Endothelial cell of umbilical vein (primary cell): ENCODE measurements at regions not wholly inside any gene's neighbourhood (a gene's known extent, or its start where the extent isn't known, plus 50 kb on each side); places are given as distances from the start of the nearest gene placed in this dataset.

Experiments
- BruUV-seq: library from RNA; stranded (reverse); fragments of 400-500 nt; replicated peaks from 2 replicates; lab custom pipeline; 2021; lab: Mats Ljungman, UMichigan
- CTCF ChIA-PET: fragments of 300-600, 350-600 bp; sonication (Branson Sonifier 250); formaldehyde crosslinking; loops from one replicate; lab custom pipeline; 2021; ENCODE audit warnings: antibody characterized with exemption, inconsistent platforms; lab: Charles Lee
- POLR2A ChIA-PET: fragments of 300-600, 350-600 bp; sonication (Branson Sonifier 250); formaldehyde crosslinking; loops from one replicate; lab custom pipeline; 2021; ENCODE audit warnings: antibody characterized with exemption, inconsistent platforms; lab: Charles Lee
- DNase-seq: peaks from one replicate; pipeline ENCODE4 v3.0.0-alpha.2; 2011; ENCODE audit warnings: low read depth, low spot score
- FAIRE-seq: peaks from 2 replicates; lab custom pipeline; 2011; peaks lifted over from hg19 to GRCh38; lab: Jason Lieb, UNC
- H2AFZ ChIP-seq: 2 replicates; pipeline ENCODE4 v1.6.0; 2012; ENCODE audit warnings: low read depth, low read length, control low read depth, inconsistent platforms
- H3K27ac ChIP-seq: 2 replicates; pipeline ENCODE4 v1.5.1; 2011; ENCODE audit warnings: low read depth, mild to moderate bottlenecking, control low read depth, low read length, moderate library complexity; ENCODE audit not compliant: insufficient read depth
- H3K27me3 ChIP-seq, 2 experiments: 2 replicates each; pipeline versions ENCODE4 v1.6.0 to v1.6.1; 2011; ENCODE audit warnings: low read length in 2 of 2, mixed read lengths in 1 of 2; ENCODE audit not compliant: control insufficient read depth in 2 of 2, insufficient read depth in 2 of 2
- H3K36me3 ChIP-seq, 2 experiments: 2 replicates in 1 of 2; 3 replicates in 1 of 2; pipeline ENCODE4 v1.5.1; 2011; ENCODE audit warnings: low read length in 2 of 2, mild to moderate bottlenecking in 1 of 2, moderate library complexity in 1 of 2; ENCODE audit not compliant: control insufficient read depth in 2 of 2, insufficient read depth in 2 of 2; ENCODE audit errors: extremely low read depth in 1 of 2
- H3K4me1 ChIP-seq: 3 replicates; pipeline ENCODE4 v1.5.1; 2011; ENCODE audit warnings: mild to moderate bottlenecking, low read length; ENCODE audit not compliant: control insufficient read depth, insufficient read depth; ENCODE audit errors: extremely low read depth
- H3K4me2 ChIP-seq: 2 replicates; pipeline ENCODE4 v1.6.1; 2011; ENCODE audit warnings: low read length, control low read depth, mixed read lengths; ENCODE audit not compliant: insufficient read depth
- H3K4me3 ChIP-seq, 3 experiments: fragments of 200-600 bp in 1 of 3; sonication (generic), shearing (Covaris generic) in 1 of 3; replicated peaks in 1 of 3; 2 replicates each; pipeline ENCODE4 v1.5.1; 2011 to 2016; ENCODE audit warnings: control low read depth in 3 of 3, low read length in 3 of 3, mild to moderate bottlenecking in 2 of 3, inconsistent platforms in 1 of 3, low read depth in 1 of 3, moderate library complexity in 1 of 3; ENCODE audit not compliant: insufficient read depth in 1 of 3
- H3K79me2 ChIP-seq: 2 replicates; pipeline ENCODE4 v1.6.0; 2012; ENCODE audit warnings: low read length, inconsistent platforms; ENCODE audit not compliant: control insufficient read depth, insufficient read depth
- H3K9ac ChIP-seq: replicated peaks from 2 replicates; pipeline ENCODE3; 2011; ENCODE audit warnings: low read length, control low read depth; ENCODE audit not compliant: insufficient read depth; ENCODE audit errors: extremely low read depth
- H3K9me1 ChIP-seq: replicated peaks from 3 replicates; pipeline ENCODE4 v1.6.0; 2011; ENCODE audit warnings: mild to moderate bottlenecking, low read length; ENCODE audit not compliant: control insufficient read depth, insufficient read depth; ENCODE audit errors: extremely low read depth
- H3K9me3 ChIP-seq: replicated peaks from 2 replicates; pipeline ENCODE4 v1.5.1; 2012; ENCODE audit warnings: low read length, inconsistent platforms; ENCODE audit not compliant: control insufficient read depth, insufficient read depth
- H4K20me1 ChIP-seq: replicated peaks from 2 replicates; pipeline ENCODE3; 2011; ENCODE audit warnings: mild to moderate bottlenecking, low read length; ENCODE audit not compliant: control insufficient read depth, insufficient read depth; ENCODE audit errors: extremely low read depth
- EZH2 ChIP-seq: IDR thresholded peaks from 2 replicates; pipeline ENCODE4 v1.6.1; 2012; ENCODE audit warnings: borderline replicate concordance, low read depth, mild to moderate bottlenecking, moderate library complexity, low read length, inconsistent platforms; ENCODE audit not compliant: severe bottlenecking
- FOS ChIP-seq: IDR thresholded peaks from 2 replicates; pipeline ENCODE4 v1.6.1; 2011; ENCODE audit warnings: mild to moderate bottlenecking, low read length, moderate library complexity, borderline replicate concordance; ENCODE audit not compliant: insufficient read depth
- GATA2 ChIP-seq: IDR thresholded peaks from 2 replicates; pipeline ENCODE4 v1.7.0; 2011; ENCODE audit warnings: low read depth, mild to moderate bottlenecking, moderate library complexity, mixed read lengths, low read length; ENCODE audit not compliant: insufficient read length, insufficient read depth
- JUN ChIP-seq: IDR thresholded peaks from 2 replicates; pipeline ENCODE4 v1.6.1; 2011; ENCODE audit warnings: borderline replicate concordance, low read depth; ENCODE audit not compliant: insufficient read length, insufficient read depth
- MYC ChIP-seq: IDR thresholded peaks from one replicate; pipeline ENCODE4 v1.6.1; 2011; ENCODE audit warnings: mild to moderate bottlenecking, low read depth, low read length
- POLR2A ChIP-seq: IDR thresholded peaks from 2 replicates; pipeline ENCODE4 v1.6.1; 2012; ENCODE audit warnings: low read depth, mild to moderate bottlenecking, control low read depth, low read length
- POLR2AphosphoS5 ChIP-seq: IDR thresholded peaks from 2 replicates; pipeline ENCODE4 v1.6.1; 2012; ENCODE audit warnings: low read depth, mild to moderate bottlenecking, control low read depth, low read length, moderate library complexity; ENCODE audit not compliant: insufficient read depth
- dilution Hi-C: fragments of 300-500 bp; cut with MboI; formaldehyde crosslinking; loops from one replicate; pipeline ENCODE4 v1.15.0; 2019; ENCODE audit warnings: low sequenced_read_pairs; ENCODE audit not compliant: extremely low pct_ligation_motif_present
- intact Hi-C: fragments of 100-400 bp; cut with micrococcal nuclease; formaldehyde crosslinking; loops from one replicate; pipeline ENCODE4 v1.10.0; 2022
- TF ChIP-seq, protein P1 (sequence below), 2 donors: IDR thresholded peaks; 1 replicate in 1 of 2; 2 replicates in 1 of 2; pipeline ENCODE4 v1.5.1; 2011; ENCODE audit warnings: low read length in 2 of 2, mild to moderate bottlenecking in 2 of 2, moderate library complexity in 2 of 2, control low read depth in 1 of 2, inconsistent platforms in 1 of 2, low read depth in 1 of 2; ENCODE audit not compliant: insufficient read depth in 1 of 2; ENCODE audit errors: extremely low read depth in 1 of 2

DNA sequence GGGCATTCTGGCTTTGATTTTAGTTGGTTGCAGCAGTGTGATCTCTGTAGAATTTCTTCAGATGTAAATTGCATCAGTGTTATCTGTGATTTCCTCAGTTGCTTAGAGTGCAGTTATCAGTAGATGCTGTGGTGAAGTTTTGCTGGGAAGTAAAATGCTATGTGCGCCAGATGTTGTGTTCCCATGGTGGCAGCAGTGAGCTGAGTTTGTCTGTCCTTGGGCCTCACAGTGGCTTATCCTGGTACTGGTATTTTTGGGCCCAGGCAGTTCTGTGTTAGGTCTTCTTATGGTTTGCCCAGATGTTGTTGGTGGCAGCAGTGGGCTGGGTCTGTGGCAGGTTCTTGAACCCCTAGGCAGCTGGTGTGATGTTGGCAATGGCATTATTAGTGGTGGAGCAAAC lies 1242.1 kb downstream of the PLA2G4A start:
- no peak overlapping the region for H2AFZ ChIP-seq
- no peaks in the 10 kb centered on the region for H3K9me3 ChIP-seq
- no peaks in the 10 kb centered on the region for H3K4me1 ChIP-seq
- no peak overlapping the region for H3K4me2 ChIP-seq
- DNase-seq (no peak), FAIRE-seq (no peak)
- dilution Hi-C loops (no loop called here), intact Hi-C loops (no loop called here)
- ChIA-PET POLR2A (no interaction called here), CTCF (no interaction called here)
- BruUV-seq: no TSS peak
- no peak overlapping the region for H3K4me3 ChIP-seq
- no peak overlapping the region for H3K27ac ChIP-seq
- no peaks in the 10 kb centered on the region for H3K9me1 ChIP-seq
- no peaks in the 10 kb centered on the region for H3K79me2 ChIP-seq
- no peaks in the 10 kb centered on the region for H3K27me3 ChIP-seq
- no peak overlapping the region for H3K9ac ChIP-seq
- H3K36me3 ChIP-seq: no peaks in the 10 kb centered on the region
- no peaks in the 10 kb centered on the region for H4K20me1 ChIP-seq
- TF ChIP-seq POLR2A (no peak), FOS (no peak), GATA2 (no peak), JUN (no peak), EZH2 (no peak)
- TF ChIP-seq, protein P1, sequence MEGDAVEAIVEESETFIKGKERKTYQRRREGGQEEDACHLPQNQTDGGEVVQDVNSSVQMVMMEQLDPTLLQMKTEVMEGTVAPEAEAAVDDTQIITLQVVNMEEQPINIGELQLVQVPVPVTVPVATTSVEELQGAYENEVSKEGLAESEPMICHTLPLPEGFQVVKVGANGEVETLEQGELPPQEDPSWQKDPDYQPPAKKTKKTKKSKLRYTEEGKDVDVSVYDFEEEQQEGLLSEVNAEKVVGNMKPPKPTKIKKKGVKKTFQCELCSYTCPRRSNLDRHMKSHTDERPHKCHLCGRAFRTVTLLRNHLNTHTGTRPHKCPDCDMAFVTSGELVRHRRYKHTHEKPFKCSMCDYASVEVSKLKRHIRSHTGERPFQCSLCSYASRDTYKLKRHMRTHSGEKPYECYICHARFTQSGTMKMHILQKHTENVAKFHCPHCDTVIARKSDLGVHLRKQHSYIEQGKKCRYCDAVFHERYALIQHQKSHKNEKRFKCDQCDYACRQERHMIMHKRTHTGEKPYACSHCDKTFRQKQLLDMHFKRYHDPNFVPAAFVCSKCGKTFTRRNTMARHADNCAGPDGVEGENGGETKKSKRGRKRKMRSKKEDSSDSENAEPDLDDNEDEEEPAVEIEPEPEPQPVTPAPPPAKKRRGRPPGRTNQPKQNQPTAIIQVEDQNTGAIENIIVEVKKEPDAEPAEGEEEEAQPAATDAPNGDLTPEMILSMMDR (IDR thresholded peaks at IDR 0.05; ENCODE audit: extremely low read depth in 1 of 2, insufficient read depth in 1 of 2, low read depth in 1 of 2, low read length in 2 of 2): no peak

DNA sequence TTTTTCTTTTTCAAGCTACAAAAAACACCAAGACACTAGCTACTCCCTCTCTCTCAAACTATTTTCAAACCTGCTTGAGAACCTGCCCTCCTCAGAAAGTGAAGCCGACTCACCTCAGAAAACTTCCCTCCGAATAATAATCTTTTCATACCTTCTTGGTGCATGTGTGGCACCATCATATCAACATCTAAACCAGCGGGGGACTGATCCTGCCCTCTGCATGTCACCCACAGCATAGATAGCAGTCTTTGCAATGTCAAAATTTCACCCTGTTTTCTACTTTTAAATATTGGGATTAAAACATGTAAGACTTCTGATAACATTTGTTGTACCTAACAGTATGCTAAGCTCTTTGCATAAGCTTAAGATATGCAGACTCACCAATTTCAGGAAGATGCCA lies 1260.3 kb downstream of the PLA2G4A start:
- TF ChIP-seq, protein P1 (IDR thresholded peaks at IDR 0.05; ENCODE audit: extremely low read depth in 1 of 2, insufficient read depth in 1 of 2, low read depth in 1 of 2, low read length in 2 of 2): no peak
- no peak for TF ChIP-seq FOS
- TF ChIP-seq EZH2: no peak
- no peak for TF ChIP-seq GATA2
- no peak for TF ChIP-seq MYC
- TF ChIP-seq JUN: no peak
- no peak for TF ChIP-seq POLR2AphosphoS5
- FAIRE-seq (no peak), DNase-seq (no peak)
- H3K9me1 ChIP-seq: no peaks in the 10 kb centered on the region
- no peak overlapping the region for H3K4me2 ChIP-seq
- BruUV-seq: no TSS peak
- no peaks in the 10 kb centered on the region for H3K36me3 ChIP-seq
- POLR2A ChIA-PET: no interaction called here
- CTCF ChIA-PET: interaction anchor here (0.8 to 2.1 kb wide), 7 partner anchors 10 to 618 kb away, joined by 3 to 9 read pairs (median 4); no protein-coding TSS in a partner anchor
- H3K9ac ChIP-seq: no peak overlapping the region
- H3K79me2 ChIP-seq: no peaks in the 10 kb centered on the region
- no peak overlapping the region for H3K4me3 ChIP-seq
- H3K27me3 ChIP-seq: no peaks in the 10 kb centered on the region
- peak overlapping the region; percentile 19 for H3K27ac ChIP-seq
- peak overlapping the region; percentile 43 for H2AFZ ChIP-seq
- dilution Hi-C loops (no loop called here), intact Hi-C loops (no loop called here)
- H3K4me1 ChIP-seq: peaks cover 16% of the 10 kb centered on the region
- H4K20me1 ChIP-seq: no peaks in the 10 kb centered on the region
- H3K9me3 ChIP-seq: no peaks in the 10 kb centered on the region
